Caco-2 (cell line): ENCODE measurements at regions not wholly inside any gene's neighbourhood (a gene's known extent, or its start where the extent isn't known, plus 50 kb on each side); places are given as distances from the start of the nearest gene placed in this dataset.
A peak's percentile ranks its signal among the peaks of the same experiment; 100 is the strongest.
"Not testable (repeated sequence)": the region's sequence is repeated elsewhere in the genome, so short reads cannot be mapped to it uniquely, and the experiment has no call there.

Experiments used
- BruUV-seq: library from RNA; stranded (reverse); fragments of 400-500 nt; replicated peaks from 2 replicates; lab custom pipeline; 2021; lab: Mats Ljungman, UMichigan
- CTCF ChIA-PET: fragments of 300-600 bp; sonication (Branson Sonifier 250); formaldehyde crosslinking; loops from one replicate; lab custom pipeline; 2022; ENCODE audit warnings: antibody characterized with exemption; lab: Charles Lee
- POLR2A ChIA-PET: fragments of 300-600 bp; sonication (Branson Sonifier 250); formaldehyde crosslinking; loops from one replicate; lab custom pipeline; 2022; ENCODE audit warnings: antibody characterized with exemption; lab: Charles Lee
- DNase-seq, 2 experiments: peaks; one replicate each; pipeline versions ENCODE4 v3.0.0 to v3.0.0-alpha.2; 2020 to 2022
- H3K27me3 ChIP-seq: replicated peaks from 2 replicates; pipeline ENCODE4 v1.6.0; 2011; ENCODE audit warnings: low read length; ENCODE audit not compliant: control insufficient read depth, insufficient read depth
- H3K36me3 ChIP-seq: 2 replicates; pipeline ENCODE4 v1.5.1; 2011; ENCODE audit warnings: low read length; ENCODE audit not compliant: control insufficient read depth, insufficient read depth
- H3K4me1 ChIP-seq: fragments of 250-450 bp; sonication (Bioruptor Pico); 2 replicates; pipeline ENCODE4 v1.5.1; 2020; ENCODE audit warnings: mild to moderate bottlenecking
- H3K4me3 ChIP-seq: 2 replicates; pipeline ENCODE4 v1.5.1; 2011; ENCODE audit warnings: low read depth, mild to moderate bottlenecking, control low read depth, low read length
- H3K9me3 ChIP-seq: fragments of 250-450 bp; sonication (Bioruptor Pico); 2 replicates; pipeline ENCODE4 v1.5.1; 2020; ENCODE audit warnings: mild to moderate bottlenecking, moderate library complexity
- H3K27ac Mint-ChIP-seq: one replicate; pipeline ENCODE4 v1.8.0; 2022; ENCODE audit warnings: mixed read lengths; ENCODE audit not compliant: unreplicated experiment
- H3K27me3 Mint-ChIP-seq: one replicate; pipeline ENCODE4 v1.8.0; 2022; ENCODE audit warnings: mixed read lengths; ENCODE audit not compliant: insufficient read depth, unreplicated experiment
- H3K36me3 Mint-ChIP-seq: one replicate; pipeline ENCODE4 v1.8.0; 2022; ENCODE audit warnings: mild to moderate bottlenecking, mixed read lengths; ENCODE audit not compliant: insufficient read depth, unreplicated experiment
- H3K4me1 Mint-ChIP-seq: one replicate; pipeline ENCODE4 v1.8.0; 2022; ENCODE audit warnings: low read depth, mixed read lengths; ENCODE audit not compliant: unreplicated experiment
- H3K4me3 Mint-ChIP-seq: one replicate; pipeline ENCODE4 v1.8.0; 2022; ENCODE audit warnings: mild to moderate bottlenecking, moderate library complexity, mixed read lengths; ENCODE audit not compliant: unreplicated experiment
- H3K9me3 Mint-ChIP-seq: one replicate; pipeline ENCODE4 v1.8.0; 2022; ENCODE audit warnings: mixed read lengths; ENCODE audit not compliant: unreplicated experiment
- CTCF ChIP-seq, 2 experiments: fragments of 200-600 bp in 1 of 2; IDR thresholded peaks; 1 replicate in 1 of 2; 2 replicates in 1 of 2; pipeline versions ENCODE4 v1.5.1 to v1.8.0; 2011 to 2022; ENCODE audit warnings: antibody characterized with exemption in 1 of 2, control low read depth in 1 of 2, inconsistent platforms in 1 of 2, low read depth in 1 of 2, low read length in 1 of 2, mild to moderate bottlenecking in 1 of 2, moderate library complexity in 1 of 2; ENCODE audit not compliant: insufficient read depth in 1 of 2, severe bottlenecking in 1 of 2, unreplicated experiment in 1 of 2
- intact Hi-C: fragments of 100-400 bp; cut with micrococcal nuclease; formaldehyde crosslinking; loops from one replicate; pipeline ENCODE4 v1.10.0; 2022; ENCODE audit not compliant: unreplicated experiment

DNA sequence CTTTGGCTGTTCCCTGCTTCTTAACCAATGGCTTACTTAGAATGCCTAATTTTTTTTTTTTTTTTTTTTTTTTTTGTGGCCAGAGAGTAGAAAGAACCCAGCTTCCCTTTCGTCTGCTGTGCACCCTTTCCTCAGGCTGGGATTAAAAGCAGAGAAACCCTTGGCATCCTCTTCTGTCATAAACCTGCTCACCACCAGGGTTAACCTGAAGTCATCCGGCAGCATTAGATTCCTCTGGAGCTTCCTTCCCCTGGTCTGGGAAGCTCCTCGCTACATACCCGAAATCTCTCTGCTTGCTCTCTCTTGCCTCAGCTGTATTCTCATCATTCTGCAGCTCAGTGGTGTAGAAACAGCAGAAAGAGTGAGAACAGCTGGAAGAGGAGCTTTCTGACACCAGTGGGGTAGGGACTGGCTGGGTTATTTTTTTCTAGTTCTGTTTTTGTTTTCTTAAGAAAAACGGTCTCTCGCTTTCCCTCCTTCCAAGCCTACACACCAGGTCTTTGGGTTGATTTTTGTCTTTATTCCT, 339.0 kb upstream of the MEIS1 start:
- Histone ChIP-seq H3K9me3 (no peaks in the 10 kb centered on the region), H3K27me3 (no peaks in the 10 kb centered on the region; the same call in none of the 2 replicates), H3K4me3 (no peak overlapping the region), H3K4me1 (no peaks in the 10 kb centered on the region), H3K36me3 (no peaks in the 10 kb centered on the region)
- ChIA-PET POLR2A (no interaction called here), CTCF (interaction anchor here (0.7 kb wide), 1 partner anchor 419 kb away, joined by 3 read pairs; no protein-coding TSS in a partner anchor)
- no peaks in the 10 kb centered on the region for H3K9me3 Mint-ChIP-seq
- no TSS peak for BruUV-seq
- intact Hi-C loops, result no loop called here
- H3K36me3 Mint-ChIP-seq, result no peaks in the 10 kb centered on the region
- H3K27me3 Mint-ChIP-seq, result no peaks in the 10 kb centered on the region
- no peak for TF ChIP-seq CTCF (IDR thresholded peaks at IDR 0.05; ENCODE audit: insufficient read depth in 1 of 2, low read depth in 1 of 2, low read length in 1 of 2, severe bottlenecking in 1 of 2, unreplicated experiment in 1 of 2)
- DNase-seq, result peak in 1 of 2 experiments; percentile 12
- no peak overlapping the region for H3K27ac Mint-ChIP-seq
- no peak overlapping the region for H3K4me3 Mint-ChIP-seq
- no peaks in the 10 kb centered on the region for H3K4me1 Mint-ChIP-seq

DNA sequence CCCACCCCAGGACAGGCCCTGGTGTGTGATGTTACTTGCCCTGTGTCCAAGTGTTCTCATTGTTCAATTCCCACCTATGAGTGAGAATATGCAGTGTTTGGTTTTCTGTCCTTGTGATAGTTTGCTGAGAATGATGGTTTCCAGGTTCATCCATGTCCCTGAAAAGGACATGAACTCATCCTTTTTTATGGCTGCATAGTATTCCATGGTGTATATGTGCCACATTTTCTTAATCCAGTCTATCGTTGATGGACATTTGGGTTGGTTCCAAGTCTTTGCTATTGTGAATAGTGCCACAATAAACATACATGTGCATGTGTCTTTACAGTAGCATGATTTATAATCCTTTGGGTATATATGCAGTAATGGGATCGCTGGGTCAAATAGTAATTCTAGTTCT, 340.2 kb upstream of the MEIS1 start:
- H3K4me3 ChIP-seq, H3K27me3 ChIP-seq, BruUV-seq, H3K36me3 ChIP-seq, H3K4me1 Mint-ChIP-seq, H3K27me3 Mint-ChIP-seq, H3K27ac Mint-ChIP-seq, H3K9me3 Mint-ChIP-seq, H3K9me3 ChIP-seq, DNase-seq, POLR2A ChIA-PET, intact Hi-C loops, H3K36me3 Mint-ChIP-seq, CTCF ChIA-PET, H3K4me3 Mint-ChIP-seq, H3K4me1 ChIP-seq: not testable (repeated sequence)

DNA sequence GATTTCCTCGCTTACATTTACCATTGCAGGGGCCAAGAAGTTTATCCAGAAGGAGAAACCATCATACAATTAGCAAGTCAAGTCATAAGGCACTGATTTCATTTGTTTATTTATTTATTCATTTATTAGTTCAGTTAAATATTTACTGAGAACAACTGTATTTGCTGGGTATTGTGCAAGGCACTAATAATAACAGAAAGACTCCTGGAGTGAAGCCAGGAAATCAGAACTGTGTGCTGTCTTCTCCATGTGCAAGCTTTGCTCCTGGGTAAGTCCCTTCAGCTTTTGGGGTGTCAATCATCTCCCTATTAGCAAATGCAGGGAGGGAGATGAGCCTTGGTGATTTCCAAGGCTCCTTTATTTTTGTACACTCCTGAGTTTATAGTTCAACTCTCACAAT, 341.6 kb upstream of the MEIS1 start:
- no peak overlapping the region for H3K4me3 ChIP-seq
- no peaks in the 10 kb centered on the region for H3K36me3 ChIP-seq
- DNase-seq, result no peak
- Mint-ChIP-seq H3K9me3 (peaks cover 18% of the 10 kb centered on the region), H3K27ac (no peak overlapping the region), H3K36me3 (no peaks in the 10 kb centered on the region), H3K4me1 (no peaks in the 10 kb centered on the region), H3K27me3 (peaks cover 2% of the 10 kb centered on the region), H3K4me3 (no peak overlapping the region)
- BruUV-seq, result no TSS peak
- POLR2A ChIA-PET, result no interaction called here
- intact Hi-C loops, result no loop called here
- H3K27me3 ChIP-seq, result no peaks in the 10 kb centered on the region; the same call in none of the 2 replicates
- H3K9me3 ChIP-seq, result no peaks in the 10 kb centered on the region
- no peak for TF ChIP-seq CTCF (IDR thresholded peaks at IDR 0.05; ENCODE audit: insufficient read depth in 1 of 2, low read depth in 1 of 2, low read length in 1 of 2, severe bottlenecking in 1 of 2, unreplicated experiment in 1 of 2)
- no peaks in the 10 kb centered on the region for H3K4me1 ChIP-seq
- CTCF ChIA-PET, result no interaction called here
